Esophagus muscularis mucosa (tissue), 3 donors: ENCODE measurements at regions not wholly inside any gene's neighbourhood (a gene's known extent, or its start where the extent isn't known, plus 50 kb on each side); places are given as distances from the start of the nearest gene placed in this dataset.

ENCODE experiments used
- CTCF ChIP-seq, 3 experiments: fragments of 200-600 bp in 2 of 3; fragments of 450-650 bp in 1 of 3; sonication (generic) in 2 of 3; IDR thresholded peaks; one replicate each; pipeline ENCODE4 v1.5.1; 2017 to 2019; ENCODE audit warnings: antibody characterized with exemption in 3 of 3, mild to moderate bottlenecking in 2 of 3, moderate library complexity in 1 of 3
- POLR2A ChIP-seq: fragments of 450-650 bp; IDR thresholded peaks from one replicate; pipeline ENCODE4 v1.6.1; 2017; ENCODE audit warnings: antibody characterized with exemption, moderate library complexity, mild to moderate bottlenecking, low read depth
- POLR2AphosphoS5 ChIP-seq, 2 donors: sonication (generic); formaldehyde crosslinking; IDR thresholded peaks; one replicate each; pipeline ENCODE4 v1.6.1; 2017; ENCODE audit warnings: antibody characterized with exemption in 2 of 2

DNA sequence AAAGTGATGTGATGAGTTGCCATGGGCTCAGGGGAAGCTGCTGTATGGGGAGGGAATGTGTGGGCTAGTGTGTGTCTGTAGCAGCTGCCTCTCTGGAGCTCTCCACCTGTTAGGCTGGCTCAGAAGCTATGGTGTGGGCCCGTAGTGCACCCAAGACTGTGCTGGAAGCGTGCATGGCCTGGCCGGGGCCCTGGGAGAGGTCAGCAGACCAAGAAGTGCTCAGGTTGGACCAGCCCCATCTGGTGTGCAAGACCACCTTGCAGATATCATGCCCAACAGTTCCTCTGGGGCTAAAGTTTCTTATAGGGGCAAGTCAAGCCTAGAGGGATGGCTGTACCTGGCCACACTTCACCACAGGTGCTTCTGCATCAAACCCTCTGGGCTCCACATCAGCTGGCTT, 274.4 kb upstream of the CCDC179 start:
- TF ChIP-seq CTCF (IDR thresholded peaks at IDR 0.05) (no peak), POLR2A (no peak), POLR2AphosphoS5 (IDR thresholded peaks at IDR 0.05) (no peak)
